ENCODE measurements at regions not wholly inside any gene's neighbourhood (a gene's known extent, or its start where the extent isn't known, plus 50 kb on each side); places are given as distances from the start of the nearest gene placed in this dataset.

DNA sequence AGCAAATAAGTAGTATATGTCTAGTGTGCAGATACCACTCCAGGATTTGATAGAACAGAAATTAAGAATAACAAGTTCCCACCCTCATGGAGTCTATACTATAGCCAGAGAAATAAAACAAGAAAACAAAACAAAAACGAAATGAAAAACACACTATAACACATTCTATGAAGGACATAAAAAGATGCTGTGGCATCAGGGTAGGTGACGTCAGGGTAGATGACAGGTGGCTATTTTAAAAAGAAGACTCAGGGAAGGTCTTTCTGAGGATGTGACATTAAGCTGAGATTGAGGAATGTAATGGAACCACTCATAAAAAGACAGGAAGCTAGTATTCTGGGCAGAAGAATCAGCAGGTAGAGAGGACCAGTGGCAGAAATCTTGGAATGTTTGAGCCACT lies 469.6 kb downstream of the RAP2B start:
- Histone ChIP-seq H3K9me3 (ENCODE audit: control insufficient read depth, insufficient read depth, low read depth, low read length) (no peaks in the 10 kb centered on the region), H3K4me1 (ENCODE audit: control insufficient read depth, insufficient read depth, low read length) (no peaks in the 10 kb centered on the region), H3K4me3 (ENCODE audit: low read depth in 2 of 2, low read length in 2 of 2) (no peak overlapping the region), H3K27ac (ENCODE audit: low read length) (no peak overlapping the region), H3K36me3 (ENCODE audit: control insufficient read depth, insufficient read depth, low read length) (no peaks in the 10 kb centered on the region), H3K27me3 (ENCODE audit: control insufficient read depth, insufficient read depth, low read length) (no peaks in the 10 kb centered on the region)
- in situ Hi-C loops (cut with HindIII; ENCODE audit: low pct_unique_long_range_greater_than_20kb, low sequenced_read_pairs): no loop called here
- ATAC-seq (no peak), DNase-seq (ENCODE audit: low read depth, low spot score) (no peak)
- TF ChIP-seq TCF7L2 (IDR thresholded peaks at IDR 0.05; ENCODE audit: low read depth, low read length) (no peak), POLR2AphosphoS5 (IDR thresholded peaks at IDR 0.05; ENCODE audit: low read depth, low read length) (no peak), SIN3A (IDR thresholded peaks at IDR 0.05; ENCODE audit: borderline replicate concordance, insufficient read depth, low read depth, low read length) (no peak)
- TF ChIP-seq, protein P1, sequence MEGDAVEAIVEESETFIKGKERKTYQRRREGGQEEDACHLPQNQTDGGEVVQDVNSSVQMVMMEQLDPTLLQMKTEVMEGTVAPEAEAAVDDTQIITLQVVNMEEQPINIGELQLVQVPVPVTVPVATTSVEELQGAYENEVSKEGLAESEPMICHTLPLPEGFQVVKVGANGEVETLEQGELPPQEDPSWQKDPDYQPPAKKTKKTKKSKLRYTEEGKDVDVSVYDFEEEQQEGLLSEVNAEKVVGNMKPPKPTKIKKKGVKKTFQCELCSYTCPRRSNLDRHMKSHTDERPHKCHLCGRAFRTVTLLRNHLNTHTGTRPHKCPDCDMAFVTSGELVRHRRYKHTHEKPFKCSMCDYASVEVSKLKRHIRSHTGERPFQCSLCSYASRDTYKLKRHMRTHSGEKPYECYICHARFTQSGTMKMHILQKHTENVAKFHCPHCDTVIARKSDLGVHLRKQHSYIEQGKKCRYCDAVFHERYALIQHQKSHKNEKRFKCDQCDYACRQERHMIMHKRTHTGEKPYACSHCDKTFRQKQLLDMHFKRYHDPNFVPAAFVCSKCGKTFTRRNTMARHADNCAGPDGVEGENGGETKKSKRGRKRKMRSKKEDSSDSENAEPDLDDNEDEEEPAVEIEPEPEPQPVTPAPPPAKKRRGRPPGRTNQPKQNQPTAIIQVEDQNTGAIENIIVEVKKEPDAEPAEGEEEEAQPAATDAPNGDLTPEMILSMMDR (IDR thresholded peaks at IDR 0.05): no peak
- TF ChIP-seq, protein P2, sequence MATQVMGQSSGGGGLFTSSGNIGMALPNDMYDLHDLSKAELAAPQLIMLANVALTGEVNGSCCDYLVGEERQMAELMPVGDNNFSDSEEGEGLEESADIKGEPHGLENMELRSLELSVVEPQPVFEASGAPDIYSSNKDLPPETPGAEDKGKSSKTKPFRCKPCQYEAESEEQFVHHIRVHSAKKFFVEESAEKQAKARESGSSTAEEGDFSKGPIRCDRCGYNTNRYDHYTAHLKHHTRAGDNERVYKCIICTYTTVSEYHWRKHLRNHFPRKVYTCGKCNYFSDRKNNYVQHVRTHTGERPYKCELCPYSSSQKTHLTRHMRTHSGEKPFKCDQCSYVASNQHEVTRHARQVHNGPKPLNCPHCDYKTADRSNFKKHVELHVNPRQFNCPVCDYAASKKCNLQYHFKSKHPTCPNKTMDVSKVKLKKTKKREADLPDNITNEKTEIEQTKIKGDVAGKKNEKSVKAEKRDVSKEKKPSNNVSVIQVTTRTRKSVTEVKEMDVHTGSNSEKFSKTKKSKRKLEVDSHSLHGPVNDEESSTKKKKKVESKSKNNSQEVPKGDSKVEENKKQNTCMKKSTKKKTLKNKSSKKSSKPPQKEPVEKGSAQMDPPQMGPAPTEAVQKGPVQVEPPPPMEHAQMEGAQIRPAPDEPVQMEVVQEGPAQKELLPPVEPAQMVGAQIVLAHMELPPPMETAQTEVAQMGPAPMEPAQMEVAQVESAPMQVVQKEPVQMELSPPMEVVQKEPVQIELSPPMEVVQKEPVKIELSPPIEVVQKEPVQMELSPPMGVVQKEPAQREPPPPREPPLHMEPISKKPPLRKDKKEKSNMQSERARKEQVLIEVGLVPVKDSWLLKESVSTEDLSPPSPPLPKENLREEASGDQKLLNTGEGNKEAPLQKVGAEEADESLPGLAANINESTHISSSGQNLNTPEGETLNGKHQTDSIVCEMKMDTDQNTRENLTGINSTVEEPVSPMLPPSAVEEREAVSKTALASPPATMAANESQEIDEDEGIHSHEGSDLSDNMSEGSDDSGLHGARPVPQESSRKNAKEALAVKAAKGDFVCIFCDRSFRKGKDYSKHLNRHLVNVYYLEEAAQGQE (IDR thresholded peaks at IDR 0.05; ENCODE audit: insufficient read depth in 1 of 2, low read depth in 2 of 2, low read length in 1 of 2): no peak
- no TSS peak for BruUV-seq (replicated peaks)
- ChIA-PET POLR2A (no interaction called here), CTCF (no interaction called here)
- intact Hi-C loops (cut with micrococcal nuclease; ENCODE audit: unreplicated experiment): no loop called here

DNA sequence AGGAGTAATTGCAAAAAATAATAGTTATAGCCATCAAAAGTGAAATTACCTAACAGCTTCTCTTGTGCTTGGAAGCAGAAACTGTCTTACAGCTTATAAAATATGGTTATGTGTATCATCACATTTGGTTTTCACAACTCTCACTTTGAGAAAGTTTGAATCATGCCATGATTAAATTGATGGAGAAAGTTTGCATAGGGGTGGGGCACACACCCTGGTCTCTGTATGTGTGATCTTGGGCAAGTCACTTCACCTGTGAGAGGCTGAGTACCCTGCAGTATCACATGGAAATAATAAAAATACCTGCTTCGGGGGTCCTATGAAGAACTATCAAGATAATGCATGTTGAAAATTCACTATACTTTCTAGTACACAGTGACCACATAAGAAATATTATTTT lies 471.4 kb downstream of the RAP2B start:
- Histone ChIP-seq H3K9me3 (ENCODE audit: control insufficient read depth, insufficient read depth, low read depth, low read length) (no peaks in the 10 kb centered on the region), H3K27me3 (ENCODE audit: control insufficient read depth, insufficient read depth, low read length) (no peaks in the 10 kb centered on the region), H3K4me3 (ENCODE audit: low read depth in 2 of 2, low read length in 2 of 2) (no peak overlapping the region), H3K27ac (ENCODE audit: low read length) (no peak overlapping the region), H3K4me1 (ENCODE audit: control insufficient read depth, insufficient read depth, low read length) (no peaks in the 10 kb centered on the region), H3K36me3 (ENCODE audit: control insufficient read depth, insufficient read depth, low read length) (no peaks in the 10 kb centered on the region)
- no peak for DNase-seq (ENCODE audit: low read depth, low spot score)
- ChIA-PET CTCF (no interaction called here), POLR2A (no interaction called here)
- no peak for ATAC-seq
- no TSS peak for BruUV-seq (replicated peaks)
- intact Hi-C loops (cut with micrococcal nuclease; ENCODE audit: unreplicated experiment): no loop called here
- in situ Hi-C loops (cut with HindIII; ENCODE audit: low pct_unique_long_range_greater_than_20kb, low sequenced_read_pairs): no loop called here
- TF ChIP-seq, protein P2 (IDR thresholded peaks at IDR 0.05; ENCODE audit: insufficient read depth in 1 of 2, low read depth in 2 of 2, low read length in 1 of 2): no peak
- TF ChIP-seq SIN3A (IDR thresholded peaks at IDR 0.05; ENCODE audit: borderline replicate concordance, insufficient read depth, low read depth, low read length) (no peak), POLR2AphosphoS5 (IDR thresholded peaks at IDR 0.05; ENCODE audit: low read depth, low read length) (no peak), TCF7L2 (IDR thresholded peaks at IDR 0.05; ENCODE audit: low read depth, low read length) (no peak)
- TF ChIP-seq, protein P1 (IDR thresholded peaks at IDR 0.05): no peak

Measured in Panc1 (cell line).